Epithelial cell of proximal tubule (primary cell): ENCODE measurements at regions not wholly inside any gene's neighbourhood (a gene's known extent, or its start where the extent isn't known, plus 50 kb on each side); places are given as distances from the start of the nearest gene placed in this dataset.

Source experiments
- DNase-seq: peaks from one replicate; pipeline ENCODE4 v3.0.0-alpha.2; 2011; ENCODE audit warnings: low read depth
- H3K4me3 ChIP-seq: 2 replicates; pipeline ENCODE4 v1.5.1; 2011; ENCODE audit warnings: low read depth, mild to moderate bottlenecking, low read length
- TF ChIP-seq, protein P1 (sequence below): conservative IDR thresholded peaks from 2 replicates; pipeline ENCODE4 v1.5.1; 2012; ENCODE audit warnings: low read depth, mild to moderate bottlenecking, low read length

GRCh38 chr13:24056616-24057137 lies 103.8 kb upstream of the SPATA13 start:
- H3K4me3 ChIP-seq = no peak overlapping the region
- TF ChIP-seq, protein P1, sequence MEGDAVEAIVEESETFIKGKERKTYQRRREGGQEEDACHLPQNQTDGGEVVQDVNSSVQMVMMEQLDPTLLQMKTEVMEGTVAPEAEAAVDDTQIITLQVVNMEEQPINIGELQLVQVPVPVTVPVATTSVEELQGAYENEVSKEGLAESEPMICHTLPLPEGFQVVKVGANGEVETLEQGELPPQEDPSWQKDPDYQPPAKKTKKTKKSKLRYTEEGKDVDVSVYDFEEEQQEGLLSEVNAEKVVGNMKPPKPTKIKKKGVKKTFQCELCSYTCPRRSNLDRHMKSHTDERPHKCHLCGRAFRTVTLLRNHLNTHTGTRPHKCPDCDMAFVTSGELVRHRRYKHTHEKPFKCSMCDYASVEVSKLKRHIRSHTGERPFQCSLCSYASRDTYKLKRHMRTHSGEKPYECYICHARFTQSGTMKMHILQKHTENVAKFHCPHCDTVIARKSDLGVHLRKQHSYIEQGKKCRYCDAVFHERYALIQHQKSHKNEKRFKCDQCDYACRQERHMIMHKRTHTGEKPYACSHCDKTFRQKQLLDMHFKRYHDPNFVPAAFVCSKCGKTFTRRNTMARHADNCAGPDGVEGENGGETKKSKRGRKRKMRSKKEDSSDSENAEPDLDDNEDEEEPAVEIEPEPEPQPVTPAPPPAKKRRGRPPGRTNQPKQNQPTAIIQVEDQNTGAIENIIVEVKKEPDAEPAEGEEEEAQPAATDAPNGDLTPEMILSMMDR = no peak
- DNase-seq = no peak

DNA sequence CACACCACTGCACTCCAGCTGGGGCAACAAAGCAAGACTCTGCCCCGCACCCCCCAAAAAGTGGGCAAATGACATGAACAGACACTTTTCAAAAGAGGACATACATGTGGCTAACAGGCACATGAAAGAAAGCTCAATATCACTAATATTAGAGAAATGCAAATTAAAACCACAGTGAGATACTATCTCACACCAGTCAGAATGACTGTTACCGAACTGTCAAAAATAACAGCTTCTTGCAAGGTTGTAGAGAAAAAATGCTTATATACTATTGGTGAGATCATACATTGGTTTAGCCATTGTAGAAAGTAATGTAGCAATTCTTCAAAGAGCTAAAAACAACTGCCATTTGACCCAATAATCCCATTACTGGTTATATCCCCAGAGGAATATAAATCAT lies 99.5 kb upstream of the SPATA13 start:
- no peak overlapping the region for H3K4me3 ChIP-seq
- TF ChIP-seq, protein P1 = no peak
- no peak for DNase-seq

GRCh38 chr13:24063281-24063877 lies 97.1 kb upstream of the SPATA13 start:
- TF ChIP-seq, protein P1 = no peak
- H3K4me3 ChIP-seq = no peak overlapping the region
- DNase-seq = no peak

- no peak for DNase-seq
- TF ChIP-seq, protein P1 = no peak
- H3K4me3 ChIP-seq = no peak overlapping the region
These were observed 96.1 kb upstream of the SPATA13 start for GRCh38 chr13:24064371-24064770.

DNA sequence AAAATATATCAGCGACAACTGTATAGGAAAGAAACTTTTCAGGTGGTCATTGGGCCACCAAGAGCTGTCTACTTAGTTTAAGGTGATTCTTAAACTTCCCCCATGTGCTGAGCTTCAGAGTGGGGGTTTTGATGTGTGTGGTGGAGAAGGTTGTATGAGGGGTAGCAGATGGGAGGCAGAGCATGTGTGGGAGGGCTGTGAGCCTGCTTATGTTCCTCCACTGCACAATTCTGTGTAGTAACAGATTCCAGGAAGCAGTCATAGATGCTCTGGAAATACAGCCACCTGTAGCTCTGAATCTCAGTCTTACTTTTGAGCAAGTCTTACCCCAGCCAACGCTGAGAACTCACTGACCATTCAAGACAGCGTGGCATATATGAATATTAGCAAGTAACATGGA lies 95.3 kb upstream of the SPATA13 start:
- TF ChIP-seq, protein P1 = no peak
- H3K4me3 ChIP-seq = no peak overlapping the region
- no peak for DNase-seq

- TF ChIP-seq, protein P1 = no peak
- H3K4me3 ChIP-seq = no peak overlapping the region
- no peak for DNase-seq
These were observed 93.9 kb upstream of the SPATA13 start for GRCh38 chr13:24066405-24067295.
